ENCODE measurements at regions not wholly inside any gene's neighbourhood (a gene's known extent, or its start where the extent isn't known, plus 50 kb on each side); places are given as distances from the start of the nearest gene placed in this dataset.

DNA sequence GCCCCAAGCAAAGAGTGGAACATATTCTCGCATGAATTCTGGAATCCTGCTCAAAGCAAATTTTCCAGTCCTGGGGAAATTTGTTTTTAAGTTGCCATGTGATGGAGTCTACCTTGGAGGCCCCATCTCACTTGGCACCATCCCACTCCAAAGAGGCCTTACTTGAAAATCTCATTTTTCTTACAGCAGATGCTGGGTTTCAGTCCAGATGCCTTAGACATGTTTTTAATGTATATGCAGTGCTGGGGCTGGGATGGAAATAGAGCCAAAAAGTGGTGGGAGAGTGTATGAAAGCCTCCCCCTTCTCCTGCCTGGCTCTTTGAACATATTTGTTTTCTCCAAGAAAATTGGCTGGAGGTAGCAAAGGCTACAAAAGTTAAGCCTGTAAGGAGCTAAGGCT lies 493.7 kb downstream of the ENC1 start:
- in situ Hi-C loops (cut with HindIII; ENCODE audit: low pct_unique_long_range_greater_than_20kb, low sequenced_read_pairs): no loop called here
- DNase-seq (ENCODE audit: low read depth, low spot score): no peak

DNA sequence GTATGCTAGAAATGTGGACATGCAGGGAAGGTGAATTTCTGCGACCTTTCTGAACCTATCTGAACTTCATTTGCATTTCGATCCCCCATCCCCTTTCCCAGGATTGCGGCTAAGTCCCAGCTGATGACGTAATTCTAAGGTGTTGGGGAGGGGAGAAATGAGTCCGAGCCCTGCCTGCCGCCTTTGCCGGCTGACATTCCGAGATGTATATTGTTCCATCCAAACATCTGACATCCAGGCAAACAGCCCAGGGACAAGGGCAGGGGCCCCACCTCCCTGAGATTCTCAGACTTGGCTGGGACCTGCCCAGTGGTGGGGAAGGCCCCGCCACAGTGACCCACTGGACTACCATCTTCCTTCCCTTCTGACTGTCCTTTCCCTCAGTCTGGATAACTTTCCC lies 494.6 kb downstream of the ENC1 start:
- no peak for DNase-seq (ENCODE audit: low read depth, low spot score)
- in situ Hi-C loops (cut with HindIII; ENCODE audit: low pct_unique_long_range_greater_than_20kb, low sequenced_read_pairs): no loop called here

DNA sequence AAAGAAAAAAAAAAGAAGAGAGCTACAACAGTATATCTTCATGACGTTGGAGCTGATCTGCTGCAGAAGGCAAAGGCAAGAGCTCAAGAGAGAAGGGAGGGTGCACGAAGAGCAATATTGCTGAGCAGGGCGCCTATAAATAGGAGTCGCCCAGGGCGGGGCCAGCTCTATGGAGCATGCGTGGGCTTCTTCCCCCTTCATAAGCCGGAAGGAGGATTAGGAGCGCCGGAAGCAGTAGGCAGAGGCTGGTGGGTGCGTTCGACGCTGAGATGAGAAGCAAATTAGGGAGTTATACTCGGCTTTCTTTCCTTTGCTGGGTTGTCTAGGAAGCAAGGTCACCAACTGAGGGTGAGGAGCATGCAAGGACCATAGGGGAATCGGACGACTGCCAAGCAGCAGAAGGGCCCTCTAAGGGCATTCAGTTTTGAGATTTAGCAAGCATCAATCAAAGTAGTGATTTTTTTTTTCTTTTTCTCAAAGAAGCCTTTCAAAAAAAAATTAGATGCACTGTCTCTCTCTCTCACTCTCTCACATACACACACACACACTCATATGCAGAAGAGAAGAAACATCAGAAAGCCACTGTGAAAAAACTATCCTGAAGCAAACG lies 496.7 kb downstream of the ENC1 start:
- in situ Hi-C loops (cut with HindIII; ENCODE audit: low pct_unique_long_range_greater_than_20kb, low sequenced_read_pairs): no loop called here
- DNase-seq (ENCODE audit: low read depth, low spot score): peak; percentile 15

DNA sequence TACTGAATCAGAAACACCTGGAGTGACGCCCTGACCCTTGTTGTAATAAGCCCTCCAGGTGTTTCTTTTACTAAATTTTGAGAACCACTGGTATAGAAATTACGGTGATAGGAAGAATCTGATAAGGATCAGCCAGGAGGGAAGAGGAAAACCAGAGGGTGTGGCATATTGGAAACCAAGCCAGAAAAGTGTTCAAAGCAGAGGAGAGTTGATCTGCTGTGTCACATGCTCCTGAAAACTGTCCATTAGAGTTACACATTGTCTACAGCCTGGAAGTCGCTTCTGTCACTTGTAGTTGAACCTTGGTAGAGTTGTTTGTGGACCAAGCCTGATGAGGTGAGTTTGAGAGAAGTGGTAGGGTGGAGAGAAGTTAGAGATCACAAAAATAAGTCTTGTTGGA lies 497.4 kb downstream of the ENC1 start:
- no peak for DNase-seq (ENCODE audit: low read depth, low spot score)
- in situ Hi-C loops (cut with HindIII; ENCODE audit: low pct_unique_long_range_greater_than_20kb, low sequenced_read_pairs): no loop called here

DNA sequence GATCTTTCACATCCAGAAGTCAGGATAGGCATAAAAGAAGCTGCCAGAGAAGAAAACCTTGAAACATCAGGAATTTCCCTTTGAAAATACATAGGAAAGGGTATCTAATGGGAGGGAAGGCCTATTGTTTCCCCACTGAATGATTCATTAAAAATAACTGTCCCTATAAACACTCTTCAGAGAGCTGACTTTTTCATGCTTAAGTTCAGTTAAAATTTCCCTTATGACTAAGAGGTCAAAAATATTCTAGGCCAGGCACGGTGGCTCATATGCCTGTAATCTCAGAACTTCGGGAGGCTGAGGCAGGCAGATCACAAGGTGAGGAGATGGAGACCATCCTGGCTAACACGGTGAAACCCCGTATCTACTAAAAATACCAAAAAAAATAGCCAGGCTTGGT lies 499.5 kb downstream of the ENC1 start:
- no peak for DNase-seq (ENCODE audit: low read depth, low spot score)
- in situ Hi-C loops (cut with HindIII; ENCODE audit: low pct_unique_long_range_greater_than_20kb, low sequenced_read_pairs): no loop called here

- in situ Hi-C loops (cut with HindIII; ENCODE audit: low pct_unique_long_range_greater_than_20kb, low sequenced_read_pairs): no loop called here
- DNase-seq (ENCODE audit: low read depth, low spot score): no peak
These were observed 500.1 kb downstream of the ENC1 start for GRCh38 chr5:74140409-74140808.

GRCh38 chr5:74139589-74139988 lies 500.9 kb downstream of the ENC1 start:
- in situ Hi-C loops (cut with HindIII; ENCODE audit: low pct_unique_long_range_greater_than_20kb, low sequenced_read_pairs): no loop called here
- no peak for DNase-seq (ENCODE audit: low read depth, low spot score)

DNA sequence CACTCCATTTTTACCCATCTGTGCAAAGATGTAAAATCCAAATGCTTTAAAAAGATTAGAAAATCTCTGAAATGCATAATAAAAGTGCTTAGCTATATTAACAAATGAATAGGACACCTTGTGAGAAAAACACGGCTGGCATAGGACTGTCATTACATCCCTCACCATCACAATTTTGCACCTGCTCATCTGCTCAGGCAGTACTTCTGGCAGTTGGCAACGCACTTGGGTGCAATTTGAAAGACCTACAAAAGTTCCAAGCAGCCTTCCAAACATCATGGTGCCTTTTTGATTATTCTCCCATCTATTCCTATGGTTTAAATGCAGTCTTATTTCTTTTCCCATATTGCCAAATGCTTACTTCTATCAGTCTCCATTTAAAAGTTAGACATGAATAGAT lies 501.8 kb downstream of the ENC1 start:
- no peak for DNase-seq (ENCODE audit: low read depth, low spot score)
- in situ Hi-C loops (cut with HindIII; ENCODE audit: low pct_unique_long_range_greater_than_20kb, low sequenced_read_pairs): no loop called here

DNA sequence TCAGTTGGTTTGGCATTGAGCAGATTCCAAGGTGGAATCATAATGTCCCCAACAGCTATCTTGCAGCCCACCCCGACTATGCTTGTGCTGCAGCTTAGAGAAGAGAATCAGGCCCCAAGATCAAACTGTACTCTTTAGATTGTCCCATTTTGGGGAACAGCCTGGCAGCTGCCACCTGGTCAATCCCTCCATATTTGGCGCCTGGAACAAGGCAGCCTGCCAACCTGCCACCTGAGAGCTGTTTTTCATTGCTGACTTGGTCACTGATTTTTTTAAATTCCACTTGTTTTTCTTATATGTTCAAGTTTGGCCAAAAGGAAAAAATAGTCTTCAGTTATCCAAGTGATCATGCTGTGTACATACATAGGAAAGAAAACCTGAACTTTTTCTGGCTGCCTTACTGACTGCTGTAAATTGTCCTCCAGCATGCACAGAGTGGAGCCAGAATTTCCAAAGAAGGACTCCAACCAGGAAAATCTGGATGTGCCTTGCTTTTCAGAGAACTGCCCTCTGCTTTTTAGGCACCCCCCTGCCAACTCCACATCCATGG lies 504.2 kb downstream of the ENC1 start:
- DNase-seq (ENCODE audit: low read depth, low spot score): no peak
- in situ Hi-C loops (cut with HindIII; ENCODE audit: low pct_unique_long_range_greater_than_20kb, low sequenced_read_pairs): no loop called here

GRCh38 chr5:74135033-74135432 lies 505.5 kb downstream of the ENC1 start:
- no peak for DNase-seq (ENCODE audit: low read depth, low spot score)
- in situ Hi-C loops (cut with HindIII; ENCODE audit: low pct_unique_long_range_greater_than_20kb, low sequenced_read_pairs): no loop called here

DNA sequence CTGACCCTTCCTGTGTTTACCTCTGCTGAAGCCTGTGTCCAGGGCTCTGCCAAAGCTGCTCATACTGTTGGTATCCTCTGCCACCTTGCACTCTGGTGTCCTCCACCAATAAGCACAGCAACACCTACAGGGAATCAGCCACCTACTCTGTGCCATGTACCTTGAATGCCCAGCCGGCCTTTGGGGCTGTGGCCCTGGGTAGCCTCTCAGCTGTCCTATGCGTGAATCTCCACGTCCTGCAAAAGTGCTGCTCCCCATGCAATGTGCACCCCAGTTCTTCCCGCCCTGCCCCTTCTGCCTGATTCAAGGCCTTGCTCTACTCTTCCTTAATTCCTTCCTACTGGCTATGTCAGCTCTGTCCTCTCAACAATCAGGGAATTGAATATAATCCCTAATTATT lies 506.5 kb downstream of the ARHGEF28 start:
- no peak for DNase-seq (ENCODE audit: low read depth, low spot score)
- in situ Hi-C loops (cut with HindIII; ENCODE audit: low pct_unique_long_range_greater_than_20kb, low sequenced_read_pairs): no loop called here

DNA sequence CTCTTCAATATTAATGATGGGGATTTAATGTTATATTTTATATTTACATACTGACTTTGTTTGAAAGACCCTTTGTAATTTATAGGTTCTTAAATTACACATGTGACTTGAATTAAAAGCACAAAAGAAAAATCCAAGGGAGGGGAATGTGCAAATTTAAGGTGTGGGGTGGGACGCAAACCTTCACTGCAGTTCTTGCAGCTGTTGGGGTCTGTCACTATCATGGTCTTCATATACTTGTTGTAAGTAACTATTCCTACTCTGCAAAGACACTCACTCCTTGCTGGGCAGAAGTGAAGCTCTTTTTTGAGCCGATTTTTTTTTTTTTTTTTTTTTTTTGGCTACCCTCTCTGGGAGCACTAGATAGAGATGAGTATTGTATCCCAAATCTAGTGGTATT lies 505.3 kb downstream of the ARHGEF28 start:
- DNase-seq (ENCODE audit: low read depth, low spot score): no peak
- in situ Hi-C loops (cut with HindIII; ENCODE audit: low pct_unique_long_range_greater_than_20kb, low sequenced_read_pairs): no loop called here

DNA sequence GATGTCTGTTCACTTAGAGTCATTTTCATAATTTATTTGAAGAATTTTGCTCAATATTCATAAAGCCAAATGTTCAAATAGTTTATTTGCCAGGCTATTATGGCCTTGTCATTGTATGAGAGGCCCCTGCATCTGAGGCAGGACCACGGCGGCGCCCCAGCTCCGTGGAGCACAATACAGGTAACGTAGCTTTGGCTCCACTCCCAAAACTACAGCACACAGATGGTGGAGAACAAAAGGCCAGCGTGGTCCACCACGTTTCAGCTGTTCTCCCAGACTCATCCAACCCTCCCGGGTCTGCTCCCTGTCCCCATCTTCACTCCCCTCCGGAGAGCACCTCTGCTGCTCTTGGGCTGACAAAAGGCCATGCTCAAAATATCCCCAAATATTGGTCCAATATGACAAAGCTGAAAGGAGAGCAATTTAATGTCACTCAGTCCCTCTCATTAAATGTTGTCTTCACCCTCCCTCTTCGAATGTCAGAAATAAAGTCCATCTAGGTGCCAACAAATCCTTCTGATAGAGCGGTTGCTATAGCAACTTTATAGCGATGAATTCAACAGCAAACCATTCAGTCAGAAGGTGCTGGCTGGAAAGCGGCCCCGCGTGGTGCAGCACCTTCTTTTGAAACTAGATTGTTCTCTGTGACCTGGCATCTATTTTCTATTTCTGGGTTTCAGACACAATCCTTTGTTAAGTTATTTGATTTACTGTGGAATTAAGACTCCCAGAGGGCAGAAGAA lies 504.3 kb downstream of the ARHGEF28 start:
- in situ Hi-C loops (cut with HindIII; ENCODE audit: low pct_unique_long_range_greater_than_20kb, low sequenced_read_pairs): no loop called here
- no peak for DNase-seq (ENCODE audit: low read depth, low spot score)

- in situ Hi-C loops (cut with HindIII; ENCODE audit: low pct_unique_long_range_greater_than_20kb, low sequenced_read_pairs): no loop called here
- no peak for DNase-seq (ENCODE audit: low read depth, low spot score)
These were observed 501.7 kb downstream of the ARHGEF28 start for GRCh38 chr5:74127381-74128320.

- in situ Hi-C loops (cut with HindIII; ENCODE audit: low pct_unique_long_range_greater_than_20kb, low sequenced_read_pairs): no loop called here
- DNase-seq (ENCODE audit: low read depth, low spot score): no peak
These were observed 500.3 kb downstream of the ARHGEF28 start for GRCh38 chr5:74126294-74126693.

GRCh38 chr5:74124826-74125225 lies 498.8 kb downstream of the ARHGEF28 start:
- in situ Hi-C loops (cut with HindIII; ENCODE audit: low pct_unique_long_range_greater_than_20kb, low sequenced_read_pairs): no loop called here
- no peak for DNase-seq (ENCODE audit: low read depth, low spot score)

GRCh38 chr5:74123929-74124328 lies 497.9 kb downstream of the ARHGEF28 start:
- in situ Hi-C loops (cut with HindIII; ENCODE audit: low pct_unique_long_range_greater_than_20kb, low sequenced_read_pairs): no loop called here
- DNase-seq (ENCODE audit: low read depth, low spot score): no peak

DNA sequence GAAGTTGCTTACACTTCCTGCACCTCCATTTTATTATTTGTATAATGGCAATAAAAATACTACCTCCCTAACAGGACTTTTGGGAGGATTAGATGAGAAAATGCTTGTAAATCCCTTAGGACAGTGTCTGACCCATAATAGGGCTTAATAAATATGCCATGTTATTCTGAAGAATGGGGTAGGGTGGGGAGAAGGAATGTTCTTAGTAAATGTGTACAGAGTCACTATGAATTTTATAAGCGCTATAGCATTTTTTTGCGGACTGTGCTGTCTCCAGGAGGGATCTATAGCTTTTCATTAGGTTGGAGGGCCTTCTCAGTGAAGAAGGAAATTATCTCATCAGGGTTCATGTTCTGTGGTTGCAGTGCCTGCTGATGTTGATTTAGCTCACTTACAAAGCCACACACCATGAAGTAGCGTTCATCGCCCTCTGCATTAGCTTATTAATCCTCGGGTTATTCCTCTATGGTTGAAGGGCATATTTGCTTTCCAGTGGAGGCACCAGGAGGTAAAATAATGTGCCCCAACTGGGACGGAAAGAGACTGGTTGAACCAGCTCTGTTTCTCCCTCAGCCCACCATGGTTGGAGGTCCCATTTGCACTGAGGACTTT lies 497.1 kb downstream of the ARHGEF28 start:
- in situ Hi-C loops (cut with HindIII; ENCODE audit: low pct_unique_long_range_greater_than_20kb, low sequenced_read_pairs): no loop called here
- no peak for DNase-seq (ENCODE audit: low read depth, low spot score)
